Endothelial cell of umbilical vein (primary cell): ENCODE measurements at regions not wholly inside any gene's neighbourhood (a gene's known extent, or its start where the extent isn't known, plus 50 kb on each side); places are given as distances from the start of the nearest gene placed in this dataset.

Source experiments
- CTCF ChIP-seq, 2 donors: IDR thresholded peaks; 1 replicate in 1 of 2; 2 replicates in 1 of 2; pipeline ENCODE4 v1.5.1; 2011; ENCODE audit warnings: low read length in 2 of 2, mild to moderate bottlenecking in 2 of 2, moderate library complexity in 2 of 2, control low read depth in 1 of 2, inconsistent platforms in 1 of 2, low read depth in 1 of 2; ENCODE audit not compliant: insufficient read depth in 1 of 2; ENCODE audit errors: extremely low read depth in 1 of 2
- EZH2 ChIP-seq: IDR thresholded peaks from 2 replicates; pipeline ENCODE4 v1.6.1; 2012; ENCODE audit warnings: borderline replicate concordance, low read depth, mild to moderate bottlenecking, moderate library complexity, low read length, inconsistent platforms; ENCODE audit not compliant: severe bottlenecking
- FOS ChIP-seq: IDR thresholded peaks from 2 replicates; pipeline ENCODE4 v1.6.1; 2011; ENCODE audit warnings: mild to moderate bottlenecking, low read length, moderate library complexity, borderline replicate concordance; ENCODE audit not compliant: insufficient read depth
- MAX ChIP-seq: IDR thresholded peaks from 2 replicates; pipeline ENCODE4 v1.6.1; 2011; ENCODE audit not compliant: insufficient read depth, insufficient read length
- MYC ChIP-seq: IDR thresholded peaks from one replicate; pipeline ENCODE4 v1.6.1; 2011; ENCODE audit warnings: mild to moderate bottlenecking, low read depth, low read length
- POLR2A ChIP-seq: IDR thresholded peaks from 2 replicates; pipeline ENCODE4 v1.6.1; 2012; ENCODE audit warnings: low read depth, mild to moderate bottlenecking, control low read depth, low read length
- POLR2AphosphoS5 ChIP-seq: IDR thresholded peaks from 2 replicates; pipeline ENCODE4 v1.6.1; 2012; ENCODE audit warnings: low read depth, mild to moderate bottlenecking, control low read depth, low read length, moderate library complexity; ENCODE audit not compliant: insufficient read depth

DNA sequence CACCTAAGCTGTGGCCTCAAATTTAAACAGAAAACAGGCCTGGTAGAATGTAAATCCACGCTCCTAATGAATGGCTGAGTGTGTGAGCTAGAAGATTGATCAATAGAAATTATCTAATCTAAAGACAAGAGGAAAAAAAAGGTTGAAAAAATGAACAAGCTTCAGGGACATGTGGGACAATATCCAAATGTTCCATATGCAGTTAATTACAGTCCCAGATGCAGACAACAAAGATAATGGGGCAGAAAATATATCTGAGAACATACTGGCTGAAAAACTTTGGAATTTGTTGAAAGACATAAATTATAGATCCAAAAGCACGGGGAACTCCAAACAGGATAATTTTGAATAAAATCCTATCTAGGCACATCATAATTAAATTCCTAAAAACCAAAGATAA, 186.7 kb upstream of the SIX2 start:
- TF ChIP-seq CTCF (IDR thresholded peaks at IDR 0.05; ENCODE audit: extremely low read depth in 1 of 2, insufficient read depth in 1 of 2, low read depth in 1 of 2, low read length in 2 of 2) (no peak), POLR2AphosphoS5 (no peak), MYC (no peak), FOS (no peak), POLR2A (no peak), MAX (no peak), EZH2 (no peak)
